Gastroesophageal sphincter (tissue), 3 donors: ENCODE measurements at regions not wholly inside any gene's neighbourhood (a gene's known extent, or its start where the extent isn't known, plus 50 kb on each side); places are given as distances from the start of the nearest gene placed in this dataset.

ENCODE experiments used
- POLR2A ChIP-seq, 2 donors: fragments of 450-650 bp; IDR thresholded peaks; one replicate each; pipeline ENCODE4 v1.6.1; 2017; ENCODE audit warnings: antibody characterized with exemption in 2 of 2, mild to moderate bottlenecking in 2 of 2, moderate library complexity in 1 of 2
- POLR2AphosphoS5 ChIP-seq: sonication (generic); formaldehyde crosslinking; IDR thresholded peaks from one replicate; pipeline ENCODE4 v1.6.1; 2017; ENCODE audit warnings: antibody characterized with exemption
- TF ChIP-seq, protein P1 (sequence below), 4 experiments: fragments of 200-600 bp in 2 of 4; fragments of 450-650 bp in 2 of 4; sonication (generic) in 1 of 4; IDR thresholded peaks; one replicate each; pipeline ENCODE4 v1.5.1; 2017 to 2019; ENCODE audit warnings: antibody characterized with exemption in 4 of 4, mild to moderate bottlenecking in 2 of 4, moderate library complexity in 2 of 4

DNA sequence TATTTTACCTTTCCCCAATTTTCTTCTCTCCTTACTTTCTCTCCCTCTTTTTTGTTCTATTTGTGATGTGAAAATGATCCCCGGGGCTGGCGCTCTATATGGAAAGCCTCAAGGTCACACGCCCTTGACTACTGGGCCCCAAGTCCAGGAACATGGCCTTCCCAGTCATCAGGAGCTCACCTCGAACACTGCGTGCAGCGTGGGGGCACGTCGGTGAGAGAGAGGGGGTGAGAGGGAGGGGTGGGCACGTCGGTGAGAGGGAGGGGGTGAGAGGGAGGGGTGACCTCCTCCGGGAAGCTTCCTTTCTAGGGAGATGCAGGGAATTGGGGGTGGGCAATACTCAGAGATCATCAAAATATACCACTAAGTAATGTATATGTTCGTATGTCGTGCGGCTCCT, 94.6 kb upstream of the TMPRSS2 start:
- no peak for TF ChIP-seq POLR2AphosphoS5
- TF ChIP-seq, protein P1, sequence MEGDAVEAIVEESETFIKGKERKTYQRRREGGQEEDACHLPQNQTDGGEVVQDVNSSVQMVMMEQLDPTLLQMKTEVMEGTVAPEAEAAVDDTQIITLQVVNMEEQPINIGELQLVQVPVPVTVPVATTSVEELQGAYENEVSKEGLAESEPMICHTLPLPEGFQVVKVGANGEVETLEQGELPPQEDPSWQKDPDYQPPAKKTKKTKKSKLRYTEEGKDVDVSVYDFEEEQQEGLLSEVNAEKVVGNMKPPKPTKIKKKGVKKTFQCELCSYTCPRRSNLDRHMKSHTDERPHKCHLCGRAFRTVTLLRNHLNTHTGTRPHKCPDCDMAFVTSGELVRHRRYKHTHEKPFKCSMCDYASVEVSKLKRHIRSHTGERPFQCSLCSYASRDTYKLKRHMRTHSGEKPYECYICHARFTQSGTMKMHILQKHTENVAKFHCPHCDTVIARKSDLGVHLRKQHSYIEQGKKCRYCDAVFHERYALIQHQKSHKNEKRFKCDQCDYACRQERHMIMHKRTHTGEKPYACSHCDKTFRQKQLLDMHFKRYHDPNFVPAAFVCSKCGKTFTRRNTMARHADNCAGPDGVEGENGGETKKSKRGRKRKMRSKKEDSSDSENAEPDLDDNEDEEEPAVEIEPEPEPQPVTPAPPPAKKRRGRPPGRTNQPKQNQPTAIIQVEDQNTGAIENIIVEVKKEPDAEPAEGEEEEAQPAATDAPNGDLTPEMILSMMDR (IDR thresholded peaks at IDR 0.05), result no peak
- TF ChIP-seq POLR2A (IDR thresholded peaks at IDR 0.05), result no peak
